ENCODE measurements at regions not wholly inside any gene's neighbourhood (a gene's known extent, or its start where the extent isn't known, plus 50 kb on each side); places are given as distances from the start of the nearest gene placed in this dataset.

GRCh38 chr1:229164348-229164747, 106.6 kb upstream of the RAB4A start:
- TF ChIP-seq CTCF (IDR thresholded peaks at IDR 0.05), result no peak
- no peak for TF ChIP-seq EP300 (IDR thresholded peaks at IDR 0.05)
- TF ChIP-seq POLR2A (IDR thresholded peaks at IDR 0.05), result no peak
